H1 (cell line): ENCODE measurements at regions not wholly inside any gene's neighbourhood (a gene's known extent, or its start where the extent isn't known, plus 50 kb on each side); places are given as distances from the start of the nearest gene placed in this dataset.
A peak's percentile ranks its signal among the peaks of the same experiment; 100 is the strongest.
"Not testable (repeated sequence)": the region's sequence is repeated elsewhere in the genome, so short reads cannot be mapped to it uniquely, and the experiment has no call there.

Source experiments
- CTCF ChIA-PET: fragments of 300-600 bp; sonication (Branson Sonifier 250); formaldehyde crosslinking; loops from one replicate; lab custom pipeline; 2021; ENCODE audit not compliant: partially characterized antibody; lab: Charles Lee
- POLR2A ChIA-PET: fragments of 300-600 bp; sonication (Branson Sonifier 250); formaldehyde crosslinking; loops from one replicate; lab custom pipeline; 2021; ENCODE audit warnings: inconsistent platforms; ENCODE audit not compliant: partially characterized antibody; lab: Charles Lee
- DNase-seq, 2 experiments: peaks; one replicate each; pipeline versions ENCODE4 v3.0.0 to v3.0.0-alpha.2; 2010 to 2022; ENCODE audit warnings: low spot score in 2 of 2, low read depth in 1 of 2, mixed read lengths in 1 of 2
- FAIRE-seq: peaks from 2 replicates; lab custom pipeline; 2011; peaks lifted over from hg19 to GRCh38; lab: Jason Lieb, UNC
- H2AFZ ChIP-seq: 2 replicates; pipeline ENCODE4 v1.8.1; 2012; ENCODE audit warnings: low read length, inconsistent platforms
- H2AK5ac ChIP-seq: 2 replicates; pipeline ENCODE4 v1.6.1; 2013; ENCODE audit warnings: low read depth, low read length
- H2BK120ac ChIP-seq: replicated peaks from 2 replicates; pipeline ENCODE3; 2013; ENCODE audit warnings: low read depth, low read length, inconsistent platforms
- H2BK12ac ChIP-seq: 2 replicates; pipeline ENCODE4 v1.6.1; 2013; ENCODE audit warnings: low read depth, low read length
- H2BK15ac ChIP-seq: 2 replicates; pipeline ENCODE4 v1.6.1; 2013; ENCODE audit warnings: low read length
- H2BK20ac ChIP-seq: 2 replicates; pipeline ENCODE4 v1.6.1; 2013; ENCODE audit warnings: low read length
- H2BK5ac ChIP-seq: 2 replicates; pipeline ENCODE4 v1.6.1; 2013; ENCODE audit warnings: low read depth, low read length
- H3K14ac ChIP-seq: 2 replicates; pipeline ENCODE4 v1.6.1; 2013; ENCODE audit warnings: inconsistent platforms; ENCODE audit not compliant: insufficient read length
- H3K18ac ChIP-seq: 2 replicates; pipeline ENCODE4 v1.6.1; 2013; ENCODE audit warnings: low read length; ENCODE audit errors: extremely low read depth
- H3K23ac ChIP-seq: 2 replicates; pipeline ENCODE4 v1.6.1; 2013; ENCODE audit warnings: inconsistent platforms; ENCODE audit not compliant: insufficient read length
- H3K23me2 ChIP-seq: 2 replicates; pipeline ENCODE4 v1.6.1; 2013; ENCODE audit warnings: low read depth, low read length
- H3K27ac ChIP-seq: 2 replicates; pipeline ENCODE4 v1.6.1; 2011; ENCODE audit warnings: low read depth, low read length, inconsistent platforms
- H3K27me3 ChIP-seq, 4 experiments: replicated peaks in 1 of 4; 1 replicate in 1 of 4; 2 replicates in 3 of 4; pipeline versions ENCODE4 v1.6.1 to v1.8.1; 2011 to 2013; ENCODE audit warnings: low read length in 3 of 4, mild to moderate bottlenecking in 3 of 4, inconsistent platforms in 2 of 4, mixed read lengths in 2 of 4, moderate library complexity in 1 of 4; ENCODE audit not compliant: control insufficient read depth in 3 of 4, insufficient read depth in 3 of 4; ENCODE audit errors: extremely low read depth in 1 of 4
- H3K36me3 ChIP-seq, 4 experiments: 2 replicates each; pipeline versions ENCODE4 v1.6.1 to v1.8.1; 2011 to 2013; ENCODE audit warnings: mild to moderate bottlenecking in 4 of 4, low read length in 3 of 4, moderate library complexity in 2 of 4, control low read depth in 1 of 4, inconsistent platforms in 1 of 4; ENCODE audit not compliant: insufficient read depth in 4 of 4, control insufficient read depth in 2 of 4
- H3K4ac ChIP-seq: replicated peaks from 2 replicates; pipeline ENCODE3; 2013; ENCODE audit warnings: low read length, low read depth, mixed read lengths, inconsistent platforms; ENCODE audit not compliant: insufficient read length
- H3K4me1 ChIP-seq, 4 experiments: replicated peaks in 1 of 4; 1 replicate in 1 of 4; 2 replicates in 3 of 4; pipeline versions ENCODE4 v1.6.1 to v1.8.1; 2011 to 2013; ENCODE audit warnings: low read length in 3 of 4, inconsistent platforms in 2 of 4, mixed read lengths in 1 of 4; ENCODE audit not compliant: insufficient read depth in 4 of 4, control insufficient read depth in 3 of 4
- H3K4me2 ChIP-seq, 2 experiments: 2 replicates each; pipeline versions ENCODE4 v1.6.1 to v1.8.1; 2011 to 2013; ENCODE audit warnings: low read depth in 2 of 2, low read length in 2 of 2, control low read depth in 1 of 2, inconsistent platforms in 1 of 2, mild to moderate bottlenecking in 1 of 2; ENCODE audit not compliant: insufficient read depth in 1 of 2
- H3K4me3 ChIP-seq, 4 experiments: fragments of 200-600, 300-600 bp in 1 of 4; sonication (generic), shearing (Covaris generic), sonication (Bioruptor Twin) in 1 of 4; 2 replicates each; pipeline versions ENCODE4 v1.5.1 to v1.8.1; 2011 to 2016; ENCODE audit warnings: low read length in 4 of 4, low read depth in 3 of 4, control low read depth in 2 of 4, inconsistent platforms in 2 of 4, mild to moderate bottlenecking in 2 of 4, mixed read lengths in 1 of 4, moderate library complexity in 1 of 4; ENCODE audit not compliant: insufficient read depth in 2 of 4; ENCODE audit errors: extremely low read depth in 1 of 4
- H3K56ac ChIP-seq: replicated peaks from 2 replicates; pipeline ENCODE3; 2013; ENCODE audit warnings: low read depth, mild to moderate bottlenecking, mixed read lengths, low read length, inconsistent platforms; ENCODE audit not compliant: insufficient read length
- H3K79me1 ChIP-seq: 2 replicates; pipeline ENCODE4 v1.6.1; 2013; ENCODE audit warnings: low read depth, low read length, control low read depth
- H3K79me2 ChIP-seq, 2 experiments: 2 replicates each; pipeline versions ENCODE4 v1.6.1 to v1.8.1; 2012 to 2013; ENCODE audit warnings: low read length in 2 of 2, mild to moderate bottlenecking in 2 of 2, inconsistent platforms in 1 of 2; ENCODE audit not compliant: insufficient read depth in 2 of 2, control insufficient read depth in 1 of 2
- H3K9ac ChIP-seq, 4 experiments: replicated peaks in 1 of 4; 1 replicate in 1 of 4; 2 replicates in 3 of 4; pipeline versions ENCODE4 v1.6.1 to v1.8.1; 2011 to 2013; ENCODE audit warnings: low read depth in 3 of 4, low read length in 3 of 4, control low read depth in 2 of 4, mild to moderate bottlenecking in 2 of 4, moderate library complexity in 2 of 4, inconsistent platforms in 1 of 4; ENCODE audit errors: extremely low read depth in 1 of 4
- H3K9me3 ChIP-seq, 2 experiments: 2 replicates each; pipeline versions ENCODE4 v1.6.1 to v1.8.1; 2012 to 2013; ENCODE audit warnings: mild to moderate bottlenecking in 2 of 2, moderate library complexity in 2 of 2, control low read depth in 1 of 2, inconsistent platforms in 1 of 2, low read depth in 1 of 2, low read length in 1 of 2, mixed read lengths in 1 of 2; ENCODE audit not compliant: insufficient read depth in 2 of 2
- H4K20me1 ChIP-seq, 2 experiments: replicated peaks in 1 of 2; 2 replicates each; pipeline versions ENCODE3 to v1.8.1; 2011 to 2013; ENCODE audit warnings: inconsistent platforms in 2 of 2, low read length in 2 of 2, mild to moderate bottlenecking in 1 of 2; ENCODE audit not compliant: insufficient read depth in 2 of 2, control insufficient read depth in 1 of 2
- H4K5ac ChIP-seq: 2 replicates; pipeline ENCODE4 v1.6.1; 2013; ENCODE audit warnings: low read length, low read depth, mixed read lengths, inconsistent platforms; ENCODE audit not compliant: insufficient read length
- H4K8ac ChIP-seq: 2 replicates; pipeline ENCODE4 v1.8.0; 2013; ENCODE audit warnings: mild to moderate bottlenecking, moderate library complexity, low read length, inconsistent platforms; ENCODE audit not compliant: insufficient read depth; ENCODE audit errors: extremely low read depth
- H4K91ac ChIP-seq: replicated peaks from 2 replicates; pipeline ENCODE3; 2013; ENCODE audit warnings: low read length, mixed read lengths, inconsistent platforms; ENCODE audit not compliant: insufficient read length
- RFX5 ChIP-seq: IDR thresholded peaks from 2 replicates; pipeline ENCODE4 v1.6.1; 2011; ENCODE audit warnings: low read depth, low read length, improper control_type of control experiment, borderline replicate concordance
- WGBS, 2 experiments: shearing (Covaris generic) in 1 of 2; methylation state at CpG; one replicate each; pipeline versions ENCODE4 v1.1.6 to v1.1.7; 2013 to 2015; ENCODE audit warnings: low lambda C conversion rate in 2 of 2, mixed read lengths in 2 of 2, inconsistent platforms in 1 of 2, low coverage in 1 of 2, missing lambda C conversion rate in 1 of 2; ENCODE audit not compliant: insufficient replicate concordance in 2 of 2, insufficient coverage in 1 of 2, insufficient read length in 1 of 2; ENCODE audit errors: extremely low coverage in 1 of 2, missing lambda C conversion rate in 1 of 2; 5-methylcytosine and 5-hydroxymethylcytosine counted together

GRCh38 chr9:64367826-64368643 lies 917.0 kb downstream of the FOXD4L5 start:
- not testable (repeated sequence) for H3K18ac ChIP-seq
- WGBS, 2 experiments = 66% methylated on average over 14 of the region's 47 CpGs; no CpG with 5 or more reads in 1 of the 2 experiments

More at GRCh38 chr9:64367826-64368643, 917.0 kb downstream of the FOXD4L5 start:
- H2BK20ac ChIP-seq, H3K79me2 ChIP-seq, H2BK12ac ChIP-seq, H3K9ac ChIP-seq, H3K4me2 ChIP-seq, H3K79me1 ChIP-seq, H3K23ac ChIP-seq, POLR2A ChIA-PET, H3K36me3 ChIP-seq, H4K20me1 ChIP-seq, H3K4ac ChIP-seq, H3K4me1 ChIP-seq, CTCF ChIA-PET, FAIRE-seq, H3K56ac ChIP-seq, H4K8ac ChIP-seq, H3K14ac ChIP-seq, H2AK5ac ChIP-seq, H2BK120ac ChIP-seq: not testable (repeated sequence)
- TF ChIP-seq RFX5 = peak; percentile 17; the same call in 1 of the 2 replicates
- TF ChIP-seq, all 59 proteins: peak for 1; not testable (repeated sequence) for 58
- not testable (repeated sequence) for H3K23me2 ChIP-seq, H4K91ac ChIP-seq, H3K9me3 ChIP-seq, H4K5ac ChIP-seq, H2AFZ ChIP-seq, H2BK5ac ChIP-seq, H3K27ac ChIP-seq, H2BK15ac ChIP-seq, H3K4me3 ChIP-seq, H3K27me3 ChIP-seq
- DNase-seq = peak in 1 of 2 experiments; percentile 43
